ENCODE measurements at regions not wholly inside any gene's neighbourhood (a gene's known extent, or its start where the extent isn't known, plus 50 kb on each side); places are given as distances from the start of the nearest gene placed in this dataset.

DNA sequence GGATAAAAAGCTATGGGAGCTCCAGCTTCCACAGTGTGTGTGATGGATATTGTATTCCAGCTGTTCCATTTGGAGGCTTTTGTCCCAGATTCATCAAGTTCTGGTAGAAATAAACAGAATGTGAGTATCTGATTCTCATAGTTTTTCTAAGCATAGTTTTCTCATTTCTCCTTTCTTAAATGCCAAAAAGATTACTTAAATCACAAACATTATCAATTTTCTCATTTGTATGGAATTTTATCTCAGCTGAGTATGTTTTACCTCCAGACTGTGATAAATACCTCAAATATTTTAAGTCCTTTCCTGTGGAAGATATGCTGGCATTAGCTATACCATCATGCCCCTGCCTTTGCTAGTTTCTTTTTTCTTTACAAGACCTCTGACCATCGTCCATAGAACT lies 767.3 kb downstream of the TFAP2A start:
- DNase-seq, result no peak

DNA sequence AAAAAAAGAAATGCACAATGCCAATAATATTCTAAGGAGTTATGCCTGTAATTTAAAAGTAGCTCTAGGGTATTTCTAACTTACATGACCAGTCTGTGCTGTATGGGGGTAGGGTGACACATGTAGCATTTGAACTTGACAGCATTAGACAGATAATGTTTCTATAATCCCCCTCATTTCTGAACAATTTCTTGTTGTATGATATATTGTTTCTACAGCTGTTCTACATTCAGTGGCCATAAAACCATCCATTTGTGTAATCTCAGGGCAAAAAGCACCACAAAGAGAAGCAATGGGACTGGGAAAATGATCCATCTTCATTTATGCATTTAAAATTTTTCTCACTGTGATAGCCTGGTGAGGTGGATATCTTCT lies 767.8 kb downstream of the TFAP2A start:
- no peak for DNase-seq

- DNase-seq, result no peak
Measured at GRCh38 chr6:9646342-9647070, 768.4 kb downstream of the TFAP2A start.

DNA sequence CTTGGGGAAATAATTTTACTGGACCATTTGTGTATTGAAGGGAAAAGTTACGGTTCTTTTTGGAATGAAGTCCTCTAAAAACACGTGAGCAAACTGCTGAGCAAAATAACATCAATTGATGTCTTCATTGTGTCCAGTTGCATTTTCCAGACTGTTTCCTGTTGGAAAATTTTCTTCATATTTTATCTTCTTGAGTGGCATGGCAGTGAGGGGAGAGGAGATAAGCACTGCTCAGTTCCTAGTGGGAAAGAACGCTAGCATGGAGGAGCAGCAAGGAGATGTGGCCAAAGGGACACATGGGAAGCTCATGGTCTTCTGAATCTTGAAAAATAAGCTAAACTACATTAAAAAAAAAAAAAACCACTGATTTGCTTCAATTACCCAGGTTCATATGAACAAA lies 776.0 kb downstream of the TFAP2A start:
- no peak for DNase-seq

DNA sequence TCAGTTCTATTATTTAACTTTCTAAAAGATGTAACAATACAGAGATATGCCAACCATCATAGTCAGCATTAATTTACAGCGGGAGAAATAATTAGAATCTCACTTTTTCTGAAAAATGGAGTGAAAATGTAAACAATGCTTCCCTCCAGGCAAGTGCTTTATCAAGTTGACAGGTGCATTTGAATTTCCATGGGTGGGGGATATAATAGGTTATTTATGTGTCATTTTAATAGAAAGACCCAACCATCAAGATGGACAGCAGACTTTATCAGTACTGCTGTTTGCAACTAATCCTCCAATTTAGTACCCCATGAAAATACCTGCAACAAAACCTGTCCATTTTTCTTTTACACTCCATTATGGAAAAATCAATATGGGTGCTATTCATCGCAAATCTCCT lies 780.1 kb downstream of the TFAP2A start:
- no peak for DNase-seq

DNA sequence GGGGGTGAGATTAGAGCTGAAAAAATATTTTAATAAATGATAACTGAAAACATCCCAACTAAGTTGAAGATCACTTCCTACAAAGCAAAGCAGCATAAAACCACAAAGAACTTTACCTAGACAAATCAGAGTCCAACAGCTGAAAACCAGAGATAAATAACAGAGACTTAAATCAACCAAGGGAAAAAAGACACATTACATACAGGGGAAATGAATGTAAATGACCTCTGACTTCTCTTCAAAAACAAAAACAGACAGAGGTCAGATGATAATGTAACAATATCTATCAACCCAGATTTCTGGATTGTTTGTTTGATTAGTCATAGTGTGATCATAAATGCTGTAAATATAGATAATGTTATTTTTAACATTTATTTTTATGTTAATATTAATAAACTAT lies 782.8 kb downstream of the TFAP2A start:
- no peak for DNase-seq

DNA sequence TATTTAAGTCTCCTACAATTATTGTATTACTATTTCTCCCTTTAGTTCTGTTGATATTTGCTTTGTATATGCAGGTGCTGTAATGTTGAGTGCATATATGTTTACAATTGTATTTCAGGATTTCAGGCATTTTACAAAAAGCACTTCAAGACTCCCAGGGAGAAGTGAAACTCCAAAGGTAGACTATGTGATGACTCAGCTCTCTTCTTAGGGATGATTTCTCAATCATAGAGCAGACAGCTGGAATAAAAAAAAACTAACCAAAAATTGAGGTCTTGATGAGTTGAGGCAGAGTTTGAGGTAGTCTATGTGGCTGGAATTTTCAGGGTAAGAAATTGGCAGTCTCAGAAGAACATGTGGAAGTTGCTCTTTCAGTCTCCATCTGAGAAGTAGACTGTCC lies 786.1 kb downstream of the TFAP2A start:
- DNase-seq, result no peak

- DNase-seq, result no peak
Measured at GRCh38 chr6:9627916-9628315, 787.0 kb downstream of the TFAP2A start.

DNA sequence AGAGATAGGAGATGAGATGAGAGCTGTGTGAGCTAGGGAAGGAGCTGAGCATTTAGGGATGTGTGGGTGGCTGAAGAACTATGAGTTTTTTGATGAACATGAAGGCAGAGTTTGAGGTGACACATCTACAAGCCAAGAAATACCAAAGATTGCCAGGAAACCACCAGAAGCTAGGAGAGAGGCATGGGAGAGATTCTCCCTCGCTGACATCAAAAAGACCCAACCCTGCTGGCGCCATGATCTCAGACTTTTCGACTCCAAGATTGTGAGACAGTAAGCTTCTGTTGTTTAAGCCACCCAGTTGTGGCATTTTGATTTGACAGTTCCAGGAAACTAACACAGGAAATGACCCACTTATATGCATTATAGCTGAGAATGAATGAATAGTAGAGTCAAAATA lies 790.9 kb downstream of the TFAP2A start:
- DNase-seq, result no peak

DNA sequence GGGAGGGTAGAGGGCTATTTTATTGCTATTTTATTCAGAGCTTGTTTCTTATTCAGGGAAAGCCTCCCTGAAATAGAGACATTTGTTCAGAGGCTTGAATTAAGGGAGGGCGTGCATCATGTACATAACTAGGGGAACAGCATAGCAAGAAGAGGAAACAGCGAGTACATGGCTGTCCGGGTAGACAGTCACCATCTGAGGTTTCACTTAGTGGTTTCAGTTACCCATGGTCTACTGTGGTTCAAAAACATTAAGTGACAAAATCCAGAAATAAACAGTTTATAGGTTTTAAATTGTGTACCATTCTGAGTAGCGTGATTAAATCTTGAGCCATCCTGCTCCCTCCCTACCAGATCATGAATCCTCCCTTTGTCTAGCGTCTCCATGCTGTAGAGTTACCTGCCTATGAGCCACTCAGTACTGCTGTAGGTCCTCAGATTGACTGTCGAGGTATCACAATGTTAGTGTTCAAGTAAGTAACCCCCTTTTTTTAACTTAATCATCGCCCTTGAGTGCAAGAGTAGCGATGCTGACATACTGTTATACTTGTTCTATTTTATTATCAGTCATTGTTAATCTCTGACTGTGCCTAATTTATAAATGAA lies 791.5 kb downstream of the TFAP2A start:
- no peak for DNase-seq

- no peak for DNase-seq
Measured at GRCh38 chr6:9621276-9621675, 793.6 kb downstream of the TFAP2A start.

- no peak for DNase-seq
Measured at GRCh38 chr6:9620687-9621086, 794.2 kb downstream of the TFAP2A start.

DNA sequence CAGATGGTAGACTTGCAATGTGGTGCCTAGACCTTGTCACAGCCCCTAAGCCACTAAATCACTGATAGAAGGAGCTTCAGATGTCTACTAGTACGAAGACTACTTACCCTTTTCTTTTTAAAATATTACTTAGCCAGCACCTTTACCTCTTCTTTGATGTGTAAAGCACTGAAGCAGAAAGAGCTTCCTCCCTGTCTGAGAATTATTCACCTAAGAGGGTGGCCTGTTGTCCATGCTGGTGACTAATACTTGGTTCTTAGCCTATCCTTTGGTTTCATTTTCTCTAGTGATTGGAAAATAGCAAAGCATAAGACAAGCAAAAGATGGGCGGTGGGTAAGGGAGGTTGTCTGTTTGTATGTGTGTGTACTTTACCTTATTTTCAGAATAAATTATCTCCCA lies 794.6 kb downstream of the TFAP2A start:
- DNase-seq, result no peak

GRCh38 chr6:9614778-9615177 lies 800.1 kb downstream of the TFAP2A start:
- DNase-seq, result no peak

DNA sequence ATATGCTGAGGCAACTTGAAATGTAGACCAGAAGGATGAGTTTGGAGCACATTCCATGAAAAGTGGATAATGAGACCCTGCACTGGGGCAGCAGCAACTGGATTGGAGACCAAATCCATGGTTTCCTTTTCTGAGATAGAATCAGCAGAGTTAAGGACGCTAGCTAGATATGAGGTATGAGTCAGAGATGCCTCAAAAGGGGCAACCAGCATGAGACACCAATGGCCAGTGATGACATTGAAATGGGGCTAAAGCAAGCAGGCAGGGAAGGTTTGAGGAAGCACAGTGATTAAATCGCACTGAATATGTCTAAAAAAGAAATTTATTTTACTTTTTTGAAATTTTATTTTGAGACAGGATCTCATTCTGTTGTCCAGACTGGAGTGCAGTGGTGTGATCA lies 802.4 kb downstream of the TFAP2A start:
- DNase-seq, result no peak

DNA sequence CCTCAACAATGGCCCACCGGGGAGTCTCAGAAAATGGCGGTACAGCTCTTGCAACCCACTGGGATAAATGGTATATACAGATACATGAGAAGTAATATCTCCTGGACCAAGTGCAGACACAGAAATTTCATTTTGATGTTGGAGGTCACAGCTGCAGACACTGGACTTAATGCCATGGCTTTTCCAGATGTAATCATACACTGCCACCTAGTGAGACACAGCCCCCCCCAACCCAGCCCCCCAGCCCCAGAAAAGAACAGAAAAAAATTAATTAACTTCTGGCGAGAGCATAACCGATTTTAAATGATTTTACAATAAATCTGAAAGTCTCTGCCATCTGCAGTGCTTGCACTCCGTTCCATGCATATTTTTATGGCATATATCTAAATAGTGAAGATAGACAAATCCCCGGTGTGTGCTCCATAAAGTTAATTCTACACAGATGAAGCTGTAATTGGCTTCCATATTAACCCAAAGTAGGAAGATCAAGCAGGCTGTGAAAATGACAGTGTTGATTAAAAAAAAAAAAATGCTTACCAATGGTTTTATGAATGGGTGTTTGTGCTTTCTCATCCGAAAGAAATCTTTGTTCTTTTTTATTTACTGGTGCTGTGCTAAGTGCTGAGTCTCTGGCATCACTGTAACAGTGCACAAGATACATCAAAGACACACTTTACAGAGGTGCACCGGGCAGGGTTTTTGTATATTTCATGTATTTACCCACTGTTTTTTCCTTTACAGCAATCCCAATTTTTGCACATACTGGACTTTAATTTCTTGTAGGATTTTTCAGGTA lies 804.1 kb downstream of the TFAP2A start:
- DNase-seq, result no peak

DNA sequence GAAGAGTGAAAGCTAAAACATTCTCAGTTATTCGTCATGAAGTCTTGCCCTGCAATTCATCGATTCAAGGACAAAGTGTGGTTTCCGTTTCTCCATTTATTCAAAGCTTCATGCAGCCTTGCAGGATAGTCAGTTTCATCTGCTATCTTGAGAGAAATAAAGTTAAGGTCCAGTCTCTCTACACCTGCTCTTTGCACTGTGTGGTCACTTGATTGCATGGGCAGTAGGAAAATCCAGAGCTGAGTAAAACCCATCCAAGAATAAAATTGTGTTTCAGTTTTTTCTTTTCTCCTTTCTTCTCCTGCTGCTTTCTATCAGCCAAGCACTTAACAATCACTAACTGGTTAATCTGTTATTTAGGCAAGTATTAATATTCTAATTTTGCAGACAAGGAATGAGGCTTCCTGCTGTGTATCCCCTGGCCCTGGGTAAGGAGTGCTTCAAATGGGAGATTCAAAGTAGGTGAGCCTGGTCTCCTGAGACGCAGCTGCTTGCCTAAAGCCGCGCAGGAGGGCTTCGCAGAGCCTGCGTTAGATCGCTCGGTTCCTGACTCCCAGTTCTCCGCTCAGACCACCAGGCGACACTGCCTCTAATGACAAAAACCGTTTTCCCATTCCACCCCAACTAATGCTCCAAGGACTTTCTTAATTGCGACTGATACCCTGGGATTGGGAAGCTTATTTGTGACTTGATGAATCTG lies 808.3 kb downstream of the TFAP2A start:
- no peak for DNase-seq

GRCh38 chr6:9594746-9595145 lies 820.1 kb downstream of the TFAP2A start:
- DNase-seq, result no peak

GRCh38 chr6:9593554-9593953 lies 821.3 kb downstream of the TFAP2A start:
- no peak for DNase-seq

- DNase-seq, result no peak
Measured at GRCh38 chr6:9583753-9584352, 831.0 kb downstream of the TFAP2A start.

- DNase-seq, result no peak
Measured at GRCh38 chr6:9581155-9581554, 833.7 kb downstream of the TFAP2A start.

DNA sequence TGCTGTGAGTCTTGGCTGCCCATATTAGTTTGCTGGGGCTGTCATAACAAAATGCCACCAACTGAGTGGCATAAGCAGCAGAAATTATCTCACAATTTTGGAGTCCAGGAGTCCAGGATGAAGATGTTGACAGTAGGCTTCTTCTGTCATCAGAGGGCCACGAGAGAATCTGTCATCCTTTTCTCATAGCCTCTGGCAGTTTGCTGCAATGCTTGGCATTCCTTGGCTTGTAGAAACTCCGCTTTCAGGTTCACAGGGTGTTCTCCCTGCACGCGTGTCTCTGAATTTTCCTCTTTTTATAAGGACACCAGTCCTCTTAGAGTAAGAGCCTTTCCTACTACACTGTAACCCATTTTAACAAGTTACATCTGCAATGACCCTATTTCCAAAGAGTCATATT lies 838.4 kb downstream of the TFAP2A start:
- no peak for DNase-seq

- no peak for DNase-seq
Measured at GRCh38 chr6:9566096-9566495, 848.8 kb downstream of the TFAP2A start.
